Fibroblast of villous mesenchyme (primary cell): ENCODE measurements at regions not wholly inside any gene's neighbourhood (a gene's known extent, or its start where the extent isn't known, plus 50 kb on each side); places are given as distances from the start of the nearest gene placed in this dataset.

Experiments
- DNase-seq: peaks from one replicate; pipeline ENCODE4 v3.0.0-alpha.2; 2010; ENCODE audit warnings: low read depth
- H3K4me3 ChIP-seq: 2 replicates; pipeline ENCODE4 v1.5.1; 2011; ENCODE audit warnings: low read depth, mild to moderate bottlenecking, low read length
- TF ChIP-seq, protein P1 (sequence below): IDR thresholded peaks from 2 replicates; pipeline ENCODE4 v1.5.1; 2012; ENCODE audit warnings: low read depth, mild to moderate bottlenecking, low read length; ENCODE audit not compliant: insufficient read depth

DNA sequence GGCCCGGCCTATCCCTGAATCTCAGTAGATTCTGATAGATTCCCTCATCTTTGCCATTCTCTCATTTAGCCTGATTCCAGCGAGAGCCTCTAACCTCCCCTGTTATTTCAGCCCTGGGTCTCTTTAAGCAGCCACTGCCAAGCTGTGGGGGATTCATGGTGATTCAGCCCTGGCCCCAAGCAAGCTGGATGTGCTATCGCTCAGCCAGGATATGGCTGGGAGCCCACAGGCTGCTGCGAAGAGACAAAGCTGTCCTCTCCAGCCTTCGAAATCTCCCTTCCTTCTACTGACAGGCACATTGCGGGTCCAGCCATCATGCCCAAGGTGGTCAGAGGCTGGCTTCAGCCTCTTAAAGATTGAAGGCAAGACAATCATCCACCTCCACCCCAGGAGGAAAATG lies 394.1 kb downstream of the SOX9 start:
- no peak overlapping the region for H3K4me3 ChIP-seq
- TF ChIP-seq, protein P1, sequence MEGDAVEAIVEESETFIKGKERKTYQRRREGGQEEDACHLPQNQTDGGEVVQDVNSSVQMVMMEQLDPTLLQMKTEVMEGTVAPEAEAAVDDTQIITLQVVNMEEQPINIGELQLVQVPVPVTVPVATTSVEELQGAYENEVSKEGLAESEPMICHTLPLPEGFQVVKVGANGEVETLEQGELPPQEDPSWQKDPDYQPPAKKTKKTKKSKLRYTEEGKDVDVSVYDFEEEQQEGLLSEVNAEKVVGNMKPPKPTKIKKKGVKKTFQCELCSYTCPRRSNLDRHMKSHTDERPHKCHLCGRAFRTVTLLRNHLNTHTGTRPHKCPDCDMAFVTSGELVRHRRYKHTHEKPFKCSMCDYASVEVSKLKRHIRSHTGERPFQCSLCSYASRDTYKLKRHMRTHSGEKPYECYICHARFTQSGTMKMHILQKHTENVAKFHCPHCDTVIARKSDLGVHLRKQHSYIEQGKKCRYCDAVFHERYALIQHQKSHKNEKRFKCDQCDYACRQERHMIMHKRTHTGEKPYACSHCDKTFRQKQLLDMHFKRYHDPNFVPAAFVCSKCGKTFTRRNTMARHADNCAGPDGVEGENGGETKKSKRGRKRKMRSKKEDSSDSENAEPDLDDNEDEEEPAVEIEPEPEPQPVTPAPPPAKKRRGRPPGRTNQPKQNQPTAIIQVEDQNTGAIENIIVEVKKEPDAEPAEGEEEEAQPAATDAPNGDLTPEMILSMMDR = no peak
- peak; percentile 34 for DNase-seq

DNA sequence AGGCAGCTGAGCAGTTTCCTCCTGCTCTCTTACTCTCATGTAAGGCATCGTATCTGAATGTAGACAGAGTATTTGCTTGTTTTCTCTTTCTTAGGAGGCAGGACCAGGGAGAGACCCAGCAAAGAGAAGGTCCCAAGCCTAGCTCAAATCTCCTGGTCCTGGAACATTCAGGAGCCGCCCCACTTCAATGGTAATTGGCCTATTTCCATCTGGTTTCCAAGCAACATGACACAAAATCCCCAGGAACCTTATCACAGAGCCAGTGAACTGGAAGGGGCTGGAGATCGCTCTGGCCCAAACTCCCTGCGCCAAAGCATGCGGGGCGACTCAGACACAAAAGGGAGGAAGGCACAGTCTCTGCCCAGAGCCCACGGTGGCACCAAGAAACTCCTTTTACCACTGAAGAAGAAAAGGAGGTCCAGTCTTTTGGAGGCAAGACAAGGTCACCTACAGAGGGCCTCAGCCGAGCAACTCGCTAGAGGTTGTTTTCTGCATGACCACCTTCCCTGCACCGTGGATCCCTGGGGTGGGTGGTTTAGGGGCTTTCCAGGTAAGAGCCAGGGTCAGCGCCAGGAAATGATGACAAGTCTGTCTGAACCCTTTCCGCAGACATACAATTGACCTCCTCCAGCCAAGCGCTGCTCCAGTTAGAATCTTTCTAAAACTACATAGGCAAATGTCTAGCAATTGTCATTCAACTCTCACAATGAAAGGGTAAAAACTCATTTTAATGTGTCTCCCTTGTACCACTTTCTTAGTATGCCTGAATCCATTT lies 394.7 kb downstream of the SOX9 start:
- no peak overlapping the region for H3K4me3 ChIP-seq
- TF ChIP-seq, protein P1 = no peak

DNA sequence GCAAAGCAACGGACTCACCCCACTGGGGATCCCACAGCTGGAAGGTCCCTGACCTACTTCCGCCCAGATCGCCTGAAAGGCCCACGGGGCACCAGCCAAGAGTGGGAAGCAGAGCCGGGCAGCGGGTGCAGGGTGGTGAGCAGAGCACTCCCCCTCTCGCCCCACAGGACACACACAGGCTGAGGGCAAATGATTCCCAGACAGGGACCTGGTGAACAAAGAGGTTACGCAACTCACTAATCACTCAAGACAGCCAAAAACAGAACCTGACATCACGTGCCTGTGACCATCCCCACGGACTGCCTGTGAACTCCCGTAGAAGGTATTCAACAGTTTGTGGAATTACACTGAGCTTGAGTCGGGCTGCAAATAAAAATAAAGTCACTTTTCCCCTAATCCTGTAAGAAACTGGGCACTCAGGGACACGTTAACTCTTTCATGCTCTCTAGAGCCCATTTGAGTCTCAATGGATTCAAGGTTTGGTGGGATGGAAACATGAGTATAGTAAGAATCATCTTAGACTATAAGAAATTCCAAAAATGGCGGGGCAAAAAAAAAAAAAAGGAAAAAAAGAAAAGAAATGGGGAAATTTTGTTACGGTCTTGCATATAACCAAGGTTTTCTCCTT lies 396.1 kb downstream of the SOX9 start:
- no peak overlapping the region for H3K4me3 ChIP-seq
- peak; percentile 34 for DNase-seq
- TF ChIP-seq, protein P1 = no peak

More for the DNA sequence above, 394.7 kb downstream of the SOX9 start:
- peak; percentile 34 for DNase-seq

DNA sequence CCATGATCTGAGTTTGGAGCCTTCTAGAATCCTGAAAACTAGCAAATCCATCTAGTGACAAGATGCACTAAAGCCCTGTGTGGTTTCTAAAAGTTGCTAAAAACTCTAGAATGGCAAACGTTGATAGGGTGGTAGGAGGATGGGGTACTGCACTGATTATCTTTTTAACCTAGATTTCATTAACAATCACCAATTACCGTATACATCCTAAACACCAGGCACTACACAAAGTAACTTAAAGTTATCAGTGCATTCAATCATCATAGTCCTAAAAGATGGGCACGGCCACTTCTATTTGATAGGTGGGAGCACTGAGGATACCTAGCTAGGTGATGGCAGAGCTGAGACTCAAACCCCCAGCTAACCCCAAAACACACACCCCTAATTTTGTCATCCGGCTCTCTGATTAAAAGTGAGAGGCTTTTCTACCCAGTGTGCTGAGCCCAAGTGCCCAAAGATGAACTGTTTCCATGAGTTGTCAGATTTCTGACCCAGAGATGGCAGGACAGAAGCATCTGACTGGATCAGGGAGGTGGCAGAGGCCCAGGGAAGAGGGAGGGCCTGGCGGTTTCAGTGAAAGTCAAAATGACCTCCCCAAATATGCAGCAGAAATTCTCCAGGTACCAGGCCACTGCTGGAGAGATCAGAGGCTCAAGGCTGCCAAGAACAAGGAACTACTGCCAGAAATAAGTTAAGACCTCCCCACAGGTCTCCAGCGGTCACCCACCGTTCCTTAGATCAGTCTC lies 396.8 kb downstream of the SOX9 start:
- DNase-seq = no peak
- no peak overlapping the region for H3K4me3 ChIP-seq
- TF ChIP-seq, protein P1 = no peak

DNA sequence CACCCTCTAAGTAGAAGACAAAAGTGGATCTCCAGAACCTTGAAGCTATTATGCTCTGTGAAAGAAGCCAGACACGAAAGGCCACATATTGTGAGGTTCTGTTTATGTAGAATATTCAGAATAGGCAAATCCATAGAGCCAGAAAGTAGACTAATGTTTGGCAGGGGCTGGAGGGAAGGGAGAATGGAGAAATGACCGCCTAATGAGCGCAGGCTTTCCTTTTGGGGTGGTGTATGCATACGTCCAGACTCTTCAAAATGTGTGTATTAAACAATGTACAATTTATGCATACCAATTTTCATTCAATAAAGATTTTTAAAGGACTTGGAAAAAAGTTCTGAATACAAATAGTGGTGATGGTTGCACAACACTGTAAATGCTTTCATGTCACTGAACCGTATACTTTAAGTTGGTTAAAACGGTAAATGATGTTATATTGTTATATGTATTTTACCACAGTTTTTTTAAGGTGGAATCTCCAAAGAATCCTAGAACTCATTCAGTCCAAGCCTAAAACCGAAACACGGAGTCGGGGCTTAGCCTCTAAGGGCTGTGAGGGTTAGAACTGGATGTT lies 397.4 kb downstream of the SOX9 start:
- TF ChIP-seq, protein P1 = no peak
- DNase-seq = no peak
- H3K4me3 ChIP-seq = no peak overlapping the region

DNA sequence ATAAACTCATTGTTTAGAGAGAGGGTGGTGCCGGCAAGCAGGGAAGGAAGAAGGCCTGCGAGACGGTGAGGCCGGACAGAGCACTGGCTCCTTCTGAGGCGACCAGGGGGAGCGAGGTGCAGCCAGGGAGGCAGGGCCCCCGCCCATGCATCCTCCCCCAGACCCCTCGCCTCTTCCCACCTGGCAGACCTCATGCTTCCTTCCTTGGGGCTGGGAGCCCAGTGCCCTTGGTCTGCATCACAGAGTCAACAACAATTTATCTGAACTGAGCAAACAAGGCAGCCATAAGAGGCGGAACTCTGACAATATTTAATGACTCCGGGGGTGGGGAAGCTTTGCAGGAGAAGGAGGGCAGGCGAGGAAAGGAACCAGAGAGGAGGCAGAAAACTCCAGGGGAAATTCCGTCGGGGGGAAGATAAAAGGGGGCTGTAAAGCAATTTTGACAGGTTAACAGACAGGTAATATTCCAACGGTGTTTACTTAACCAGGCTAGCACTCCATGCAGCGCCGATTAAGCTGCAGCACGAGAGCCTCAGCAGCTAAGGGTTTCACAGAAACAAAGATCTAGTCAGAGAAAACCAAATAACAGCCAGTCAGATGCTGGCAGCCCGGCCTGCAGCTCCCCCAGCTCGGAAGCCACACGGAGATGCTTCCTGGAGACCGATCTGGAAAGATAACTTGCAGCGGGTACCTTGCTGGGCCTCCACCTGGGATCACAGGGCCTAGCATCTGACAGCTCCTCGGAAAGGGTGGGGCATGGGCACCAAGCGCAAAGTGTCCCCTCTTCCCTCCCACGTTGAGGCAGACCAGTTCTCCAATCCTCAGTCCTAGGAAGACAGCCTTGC lies 398.2 kb downstream of the SOX9 start:
- TF ChIP-seq, protein P1 = no peak
- no peak for DNase-seq

More for the DNA sequence above, 398.2 kb downstream of the SOX9 start:
- H3K4me3 ChIP-seq = no peak overlapping the region
